Right kidney (tissue), 1 donor: ENCODE measurements at regions not wholly inside any gene's neighbourhood (a gene's known extent, or its start where the extent isn't known, plus 50 kb on each side); places are given as distances from the start of the nearest gene placed in this dataset.
"Not testable (repeated sequence)": the region's sequence is repeated elsewhere in the genome, so short reads cannot be mapped to it uniquely, and the experiment has no call there.

Experiments used
- DNase-seq: peaks from one replicate; pipeline ENCODE4 v3.0.0-alpha.2; 2016

DNA sequence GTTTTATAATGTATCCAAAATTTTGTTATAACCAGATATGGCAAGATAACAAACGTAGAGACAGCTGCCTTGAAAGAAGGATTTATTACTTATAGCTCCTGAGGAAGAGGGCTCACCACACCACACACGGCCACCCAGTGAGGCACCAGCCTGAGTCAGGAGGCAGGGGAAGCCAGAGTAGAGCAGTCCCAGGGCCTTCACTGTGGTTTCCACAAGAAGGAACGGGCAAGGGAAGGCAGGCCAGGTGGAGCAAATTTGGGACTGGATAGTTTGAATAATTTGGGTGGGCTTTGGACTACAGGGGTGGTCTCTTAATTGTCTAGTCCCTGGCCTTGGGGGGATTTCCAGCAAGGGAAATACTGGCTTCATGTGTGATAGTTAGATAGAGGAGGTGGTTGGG is 72.5 kb downstream of the RRAGC start:
- DNase-seq, result no peak

DNA sequence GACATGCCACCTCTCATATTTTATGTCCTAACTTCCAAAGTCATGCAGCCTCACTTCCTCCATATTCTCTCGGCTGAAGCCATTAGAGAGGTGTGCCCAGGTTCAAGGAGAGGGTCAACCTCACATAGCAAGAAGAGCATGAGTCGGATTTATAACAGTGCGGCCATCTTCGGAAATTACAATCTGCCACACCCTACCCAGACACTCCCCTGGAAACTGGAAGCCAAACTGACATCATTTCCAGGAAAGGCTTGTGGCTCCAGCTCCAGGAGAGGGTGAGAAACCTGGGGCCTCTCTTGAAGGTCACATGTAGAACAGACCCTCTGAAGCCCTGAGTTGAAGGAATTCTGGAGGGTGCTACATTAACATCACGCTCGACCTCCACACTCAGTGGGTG is 73.5 kb downstream of the RRAGC start:
- no peak for DNase-seq

DNA sequence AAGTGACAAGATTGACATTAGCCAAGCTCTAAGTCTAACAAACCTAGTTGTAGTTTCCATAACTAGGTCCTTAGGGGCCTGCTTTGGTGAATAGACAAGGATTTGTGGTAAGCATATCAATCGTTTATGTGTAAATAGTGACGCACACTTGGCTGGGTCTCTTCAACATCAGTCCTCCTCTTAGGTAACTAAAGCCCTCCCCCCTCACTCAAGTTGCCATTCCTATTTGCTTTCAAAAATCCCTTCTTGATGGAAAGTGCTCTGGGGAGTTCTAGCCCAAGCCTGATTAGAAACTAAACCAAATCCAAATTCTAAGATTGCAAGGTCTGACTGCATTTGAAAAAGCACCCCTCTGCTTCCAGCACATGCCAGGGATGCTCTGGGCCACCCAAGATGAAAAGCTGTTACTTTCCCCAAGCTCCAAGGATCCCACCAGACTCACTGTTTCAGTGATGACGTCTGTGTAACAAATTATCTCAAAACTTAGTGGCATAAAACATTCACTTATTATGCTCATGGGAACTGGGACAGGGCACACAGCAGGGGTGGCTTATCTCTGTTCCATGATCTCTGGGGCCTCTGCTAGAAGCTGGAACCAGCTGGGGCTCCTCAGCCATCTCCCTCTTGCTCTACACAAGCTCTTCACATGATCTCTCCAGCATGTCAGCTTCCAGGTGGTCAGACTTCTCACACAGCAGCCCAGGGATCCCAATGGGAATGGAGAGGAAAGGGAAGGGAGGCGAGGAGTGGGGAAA is 74.1 kb downstream of the RRAGC start:
- no peak for DNase-seq

DNA sequence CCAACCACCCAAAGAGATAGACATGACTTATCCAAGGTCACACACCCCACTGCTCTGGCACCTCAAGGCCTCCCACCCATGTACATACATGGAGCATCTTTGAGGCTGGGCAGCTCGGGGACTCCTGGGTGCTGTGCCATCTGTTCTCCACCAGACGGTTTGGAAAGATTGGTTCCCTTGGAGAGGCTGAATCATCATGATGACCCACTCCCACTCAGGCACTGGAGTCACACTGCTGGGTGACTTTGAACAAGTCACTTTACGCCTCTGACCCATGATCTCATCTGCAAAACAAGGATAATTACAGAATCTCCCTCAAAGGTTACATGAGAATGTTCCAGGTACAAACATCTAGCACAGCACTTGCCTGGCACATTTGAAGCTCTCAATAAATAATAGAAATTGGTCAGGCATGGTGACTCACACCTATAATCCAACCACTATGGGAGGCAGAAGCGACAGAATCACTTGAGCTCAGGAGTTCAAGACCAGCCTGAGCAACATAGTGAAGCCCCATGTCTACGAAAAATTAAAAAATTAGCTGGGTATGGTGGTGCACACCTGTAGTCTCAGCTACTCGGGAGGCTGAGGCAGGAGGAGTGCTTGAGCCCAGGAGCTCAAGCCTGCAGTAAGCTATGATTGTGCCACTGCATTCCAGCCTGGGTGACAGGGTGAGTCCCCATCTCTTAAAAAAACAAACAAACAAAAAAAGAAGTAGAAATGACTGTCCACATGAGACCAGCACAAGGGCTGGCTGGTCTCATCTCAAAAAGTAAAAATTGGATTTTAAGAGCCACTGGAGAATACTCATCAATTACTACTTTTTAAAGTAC is 74.9 kb downstream of the RRAGC start:
- DNase-seq, result no peak

DNA sequence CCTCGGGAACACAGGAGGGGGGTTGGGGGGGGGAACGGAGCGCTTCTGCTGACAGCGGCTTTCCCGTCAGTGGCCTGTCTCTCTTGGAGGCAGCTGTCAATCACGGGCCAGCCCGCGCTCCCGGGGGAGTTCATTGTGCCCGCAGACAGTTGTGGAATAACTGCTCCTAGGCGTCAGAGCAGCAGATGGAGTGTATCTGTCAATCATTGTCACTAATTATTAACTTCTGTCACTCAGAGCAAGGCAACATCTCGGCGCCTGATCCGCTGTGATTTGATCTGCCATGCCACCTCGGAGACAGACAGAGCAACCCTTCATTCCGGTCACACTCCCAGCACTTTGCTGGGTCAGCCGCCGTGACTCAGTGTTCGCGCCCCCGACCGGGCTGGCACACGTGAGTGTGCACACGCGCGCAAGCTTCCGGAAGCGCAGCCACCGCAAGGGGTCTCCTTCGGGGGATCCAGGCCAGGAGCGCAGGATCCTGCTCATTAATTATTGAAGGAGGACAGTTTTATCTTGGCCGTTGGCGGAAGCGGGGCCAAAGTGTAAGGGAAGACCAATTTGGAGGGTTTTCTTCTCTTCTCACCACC is 75.8 kb downstream of the RRAGC start:
- peak; percentile 50 for DNase-seq

DNA sequence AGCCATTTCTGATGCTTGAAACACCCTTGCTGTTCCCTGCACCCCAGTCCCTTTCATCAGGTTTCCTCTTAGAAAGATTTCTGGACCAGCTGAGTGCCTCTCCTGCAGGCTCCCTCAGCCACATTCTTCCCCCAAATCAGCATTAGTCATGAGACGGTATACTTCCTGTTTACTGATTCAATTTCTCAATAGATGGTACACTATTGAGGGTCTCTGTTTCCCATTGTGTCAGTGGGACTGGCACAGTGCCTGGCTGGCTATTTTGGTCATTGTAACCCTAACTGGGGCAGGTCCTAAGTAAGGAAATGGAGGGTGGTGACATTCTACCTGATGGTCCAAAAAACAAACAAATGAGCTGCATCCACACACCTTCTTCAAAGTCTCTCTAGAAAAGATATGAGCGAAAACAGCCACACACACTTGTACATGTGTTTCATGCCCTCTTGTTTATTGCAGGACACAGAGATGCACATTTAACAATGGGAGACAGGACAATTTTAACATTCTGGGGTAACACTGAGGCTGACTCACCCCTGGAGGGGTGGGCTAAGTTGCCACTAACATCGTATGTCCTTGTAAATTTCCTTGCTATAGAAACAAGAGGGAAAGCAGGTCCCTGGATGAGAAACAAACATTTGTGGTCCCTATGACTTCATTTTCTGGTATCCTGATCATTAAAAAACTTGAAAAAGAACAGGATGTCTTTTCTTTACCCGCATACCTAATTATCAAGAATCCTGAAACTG is 77.5 kb downstream of the RRAGC start:
- no peak for DNase-seq

DNA sequence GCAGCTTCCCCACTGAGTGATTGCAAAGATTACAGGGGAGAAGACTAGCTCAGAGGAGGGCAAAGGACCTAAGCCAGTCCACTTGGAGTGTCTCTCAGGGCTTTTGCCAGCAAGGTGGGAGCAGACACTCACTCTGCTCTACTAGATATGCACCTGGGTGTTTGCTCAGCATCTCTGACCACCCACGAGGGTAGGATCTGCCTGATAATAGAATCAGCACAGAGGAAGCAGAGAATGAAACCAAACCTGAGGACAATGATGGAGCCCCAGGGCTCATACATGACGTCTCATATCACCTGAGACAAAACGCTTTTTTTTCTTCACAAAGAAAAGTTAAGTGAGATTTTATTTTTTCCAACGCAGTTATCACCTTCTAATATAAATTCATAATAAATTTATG is 79.4 kb downstream of the RRAGC start:
- no peak for DNase-seq

DNA sequence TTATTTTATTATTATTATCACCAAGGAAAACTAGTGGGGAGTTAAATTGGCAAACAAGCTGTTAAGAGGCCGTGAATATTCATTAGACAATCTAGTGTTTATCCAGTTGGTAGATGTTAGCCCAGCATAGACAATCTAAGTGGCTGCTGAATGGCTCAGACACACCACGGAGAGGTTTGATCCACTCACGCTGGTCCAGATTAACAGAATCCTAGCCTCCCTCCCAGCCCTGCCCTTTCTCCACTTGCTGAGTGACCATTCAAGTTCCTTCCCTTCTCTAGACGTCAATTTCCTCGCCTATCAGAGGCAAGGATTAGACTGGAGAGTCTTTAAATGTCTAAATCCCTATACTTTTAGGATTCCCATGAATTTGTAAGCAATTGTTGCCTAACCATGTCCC is 80.1 kb downstream of the RRAGC start:
- no peak for DNase-seq

DNA sequence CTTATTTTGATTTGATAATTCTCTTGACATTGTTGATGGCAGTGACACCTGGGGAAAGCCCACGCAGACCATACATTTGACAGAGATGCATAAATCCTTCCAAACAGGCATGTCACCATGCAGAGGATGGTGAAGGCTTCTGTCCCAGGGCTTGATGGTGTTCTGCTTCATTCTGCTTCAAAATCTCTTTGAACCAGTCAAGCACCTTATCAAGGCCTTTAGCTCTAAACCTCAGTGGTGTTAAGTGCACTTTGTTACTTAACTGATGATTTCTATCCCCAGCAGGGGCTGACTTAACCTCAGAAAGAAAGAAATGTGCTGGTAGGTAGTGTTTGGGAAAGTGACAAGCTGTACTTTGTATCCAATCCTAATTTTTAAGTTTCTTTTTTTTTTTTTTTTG is 81.1 kb downstream of the RRAGC start:
- no peak for DNase-seq

DNA sequence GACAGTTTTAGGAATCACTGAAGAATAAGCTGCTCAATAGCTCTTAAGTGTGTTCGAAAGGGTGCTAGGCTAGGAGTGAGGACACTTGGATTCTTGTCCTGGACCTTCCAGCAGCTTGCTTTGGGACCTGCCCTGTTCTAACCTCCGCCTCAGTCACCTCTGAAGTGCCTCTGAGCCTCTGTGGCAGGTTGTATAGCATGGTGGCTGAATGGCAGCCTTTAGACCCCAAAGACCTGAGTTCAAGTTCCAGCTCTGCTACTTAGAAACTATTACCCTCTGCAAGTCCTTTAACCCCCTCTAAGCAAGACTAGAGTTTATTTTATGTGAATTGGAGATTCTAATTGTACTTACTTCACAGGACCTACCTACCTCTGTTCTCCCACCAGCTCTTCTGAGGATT is 81.5 kb downstream of the RRAGC start:
- DNase-seq, result no peak

DNA sequence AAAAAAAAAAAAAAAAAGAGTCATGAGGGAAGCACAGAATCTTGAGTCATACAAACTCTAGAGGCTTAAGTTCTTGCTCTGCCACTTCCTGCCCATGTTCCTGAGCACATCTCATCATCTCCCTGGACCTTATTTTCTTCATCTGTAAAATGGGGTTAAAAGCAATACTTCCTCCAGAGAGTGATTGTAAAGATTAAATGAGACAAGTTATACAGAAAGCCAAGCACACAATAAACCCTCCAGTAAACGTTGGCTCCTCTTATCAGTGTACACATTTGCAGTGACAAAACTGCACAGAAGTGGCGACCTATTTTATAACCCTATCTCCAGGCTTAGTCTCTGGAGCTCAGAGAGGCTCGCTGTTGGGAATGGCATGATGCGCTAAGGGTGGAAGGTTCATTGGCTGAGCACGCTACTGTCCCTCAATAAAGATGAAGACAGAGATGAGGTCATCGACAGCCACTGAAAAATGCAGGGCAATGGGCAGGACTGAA is 82.1 kb downstream of the RRAGC start:
- DNase-seq, result no peak

DNA sequence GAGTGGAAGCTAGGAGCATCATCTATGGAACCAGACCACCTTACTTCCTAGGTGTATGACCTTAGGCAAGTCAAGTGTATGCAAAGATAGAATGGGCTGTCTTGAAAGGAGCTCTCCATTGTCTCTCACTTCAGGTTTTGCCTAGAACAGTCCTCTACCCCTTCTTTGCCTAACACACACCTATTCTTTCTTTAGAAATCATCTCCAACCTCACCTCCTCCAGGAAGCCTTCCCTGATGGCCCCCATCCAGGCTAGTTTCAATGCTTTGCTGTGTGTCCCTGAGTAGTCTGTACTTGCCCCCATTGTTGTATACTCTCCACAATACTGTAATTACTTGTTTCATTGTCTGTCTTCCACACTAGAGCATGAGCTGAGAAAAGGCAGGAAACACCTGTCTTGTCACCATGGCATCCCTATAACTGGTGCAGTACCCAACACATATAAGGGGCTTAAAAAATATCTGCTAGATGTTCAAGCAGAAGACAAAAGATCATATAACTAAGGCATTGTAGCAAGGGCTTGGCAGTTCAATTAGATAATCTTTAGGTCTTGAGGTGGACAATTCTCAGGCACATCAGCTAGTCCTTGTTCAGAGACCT is 83.0 kb downstream of the RRAGC start:
- no peak for DNase-seq

DNA sequence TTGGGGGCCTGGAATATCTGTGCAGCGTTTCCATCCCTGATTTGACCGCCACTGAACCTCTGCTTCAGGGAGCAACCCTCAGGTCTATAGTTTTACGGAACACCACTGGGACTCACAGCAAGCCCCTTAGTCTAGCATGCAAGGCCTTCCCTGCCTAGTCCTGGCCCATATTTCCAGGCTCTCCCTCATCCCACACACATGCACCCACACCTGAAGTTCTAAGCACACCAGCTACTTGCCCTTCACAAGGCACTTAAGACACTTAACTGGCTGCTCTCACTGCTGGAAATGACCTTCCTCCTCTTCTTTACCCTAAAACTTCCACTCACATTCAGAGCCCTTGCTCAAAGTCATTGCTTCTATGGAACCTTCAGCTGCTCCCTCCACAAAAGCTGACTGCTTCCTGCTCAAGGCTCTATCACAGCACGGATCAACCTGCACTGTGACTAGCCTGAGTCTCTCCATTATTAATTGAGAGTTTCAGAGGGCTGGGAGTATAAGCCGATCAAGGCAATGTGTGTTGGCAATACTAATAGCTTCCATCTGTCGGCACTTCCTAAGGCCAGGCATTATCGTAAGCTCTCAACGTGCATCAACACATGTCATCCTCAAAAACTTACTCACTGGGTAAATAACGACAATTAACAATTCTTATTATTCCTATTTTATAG is 84.3 kb downstream of the RRAGC start:
- no peak for DNase-seq

DNA sequence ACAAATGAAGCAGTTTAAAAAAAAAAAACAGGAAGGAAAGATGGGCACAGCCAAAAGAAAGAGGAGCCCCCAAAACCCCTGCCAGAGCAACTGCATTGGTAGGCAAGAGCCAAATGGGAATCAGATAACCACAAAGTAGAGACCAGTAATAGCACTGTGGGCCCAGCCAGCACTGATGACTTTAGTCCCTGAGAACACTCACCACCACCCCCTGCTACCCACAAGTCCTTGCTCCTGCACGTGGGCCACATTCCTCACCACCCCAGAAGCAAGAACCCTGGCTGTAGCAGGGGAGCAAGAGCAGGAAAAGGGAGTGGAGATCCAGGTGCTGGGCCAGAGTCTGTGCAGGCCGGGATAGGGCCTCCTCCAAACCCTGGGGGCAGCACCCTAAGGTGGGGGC is 86.1 kb downstream of the RRAGC start:
- no peak for DNase-seq

DNA sequence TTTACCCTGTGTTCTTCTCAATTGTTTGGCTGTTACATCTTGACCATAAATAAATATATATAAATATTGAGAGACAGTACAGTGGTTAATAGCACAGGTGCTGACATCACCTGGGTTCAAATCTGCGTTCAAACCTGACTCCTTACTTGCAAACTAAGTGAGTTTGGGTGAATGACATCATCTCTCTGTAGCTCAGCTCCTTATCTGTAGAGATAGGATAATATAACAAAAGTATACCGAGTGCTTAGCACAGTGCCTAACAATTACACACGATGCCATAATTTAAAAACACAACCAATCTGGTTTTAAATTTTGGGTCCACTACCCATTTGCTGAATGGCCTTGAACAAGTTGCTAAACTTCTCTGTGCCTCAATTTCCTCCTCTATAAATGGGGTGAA is 86.6 kb downstream of the RRAGC start:
- no peak for DNase-seq

DNA sequence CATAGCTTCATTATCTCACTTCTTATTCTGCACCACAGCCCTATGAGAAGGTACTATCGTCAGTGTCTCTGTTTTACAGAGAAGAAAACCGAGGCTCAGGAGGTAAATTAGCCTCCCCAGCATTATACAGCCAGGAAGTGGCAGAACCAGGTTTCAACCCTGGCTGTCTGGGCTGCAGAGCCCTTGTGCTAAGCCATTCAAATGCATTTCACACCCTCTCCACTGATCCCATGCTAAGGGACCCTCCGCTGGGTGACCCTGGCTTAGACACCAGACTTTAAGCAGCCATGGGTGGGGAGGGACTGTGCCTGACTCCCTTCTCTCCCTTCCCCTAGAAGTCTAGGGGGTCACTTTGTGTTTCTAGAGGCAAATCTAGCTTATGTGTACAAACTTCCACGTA is 87.5 kb downstream of the RRAGC start:
- no peak for DNase-seq

DNA sequence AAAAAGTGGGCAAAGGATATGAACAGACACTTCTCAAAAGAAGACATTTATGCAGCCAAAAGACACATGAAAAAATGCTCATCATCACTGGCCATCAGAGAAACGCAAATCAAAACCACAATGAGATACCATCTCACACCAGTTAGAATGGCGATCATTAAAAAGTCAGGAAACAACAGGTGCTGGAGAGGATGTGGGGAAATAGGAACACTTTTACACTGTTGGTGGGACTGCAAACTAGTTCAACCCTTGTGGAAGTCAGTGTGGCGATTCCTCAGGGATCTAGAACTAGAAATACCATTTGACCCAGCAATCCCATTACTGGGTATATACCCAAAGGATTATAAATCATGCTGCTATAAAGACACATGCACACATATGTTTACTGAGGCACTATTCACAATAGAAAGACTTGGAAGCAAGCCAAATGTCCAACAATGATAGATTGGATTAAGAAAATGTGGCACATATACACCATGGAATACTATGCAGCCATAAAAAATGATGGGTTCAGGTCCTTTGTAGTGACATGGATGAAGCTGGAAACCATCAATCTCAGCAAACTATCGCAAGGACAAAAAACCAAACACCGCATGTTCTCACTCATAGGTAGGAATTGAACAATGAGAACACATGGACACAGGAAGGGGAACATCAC is 88.9 kb downstream of the RRAGC start:
- DNase-seq, result not testable (repeated sequence)

DNA sequence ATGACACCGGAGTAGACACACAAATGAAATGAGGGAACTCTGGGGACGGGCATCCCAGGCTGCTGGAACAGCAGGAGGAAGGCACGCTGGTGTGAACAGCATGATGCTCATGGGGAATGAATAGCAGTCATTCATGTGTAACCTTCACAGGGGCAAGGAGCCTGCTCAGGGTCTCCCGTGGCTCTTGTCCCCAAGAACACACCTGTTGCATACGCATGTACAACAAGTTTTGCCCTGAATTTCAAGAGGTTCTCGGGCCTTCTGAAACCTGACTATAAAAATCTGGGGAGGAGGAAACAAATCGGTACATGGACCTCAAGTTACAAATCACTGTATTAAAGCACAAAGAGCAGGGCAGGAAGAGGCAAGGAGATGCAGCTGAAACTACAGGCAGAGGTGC is 93.4 kb downstream of the RRAGC start:
- DNase-seq, result no peak

DNA sequence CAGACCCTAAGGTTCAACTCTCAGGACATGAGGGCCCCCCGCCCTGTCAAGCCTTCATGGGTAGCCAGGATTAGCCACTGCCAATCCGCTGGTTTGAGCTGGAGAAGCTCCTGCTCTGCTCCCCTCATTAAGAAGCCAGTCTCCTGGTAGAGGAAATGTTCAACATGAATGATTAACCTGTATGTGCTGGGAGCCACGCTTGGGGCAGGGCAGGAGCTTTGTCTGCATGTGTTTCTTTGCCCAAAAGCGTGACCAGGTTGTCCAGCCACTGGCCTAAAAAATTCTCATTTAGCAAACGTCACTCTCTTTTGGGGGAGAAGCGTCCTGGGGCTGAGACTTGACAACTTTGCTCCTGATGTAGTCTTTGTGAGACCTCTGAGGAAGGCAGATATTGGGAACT is 96.5 kb downstream of the RRAGC start:
- no peak for DNase-seq

DNA sequence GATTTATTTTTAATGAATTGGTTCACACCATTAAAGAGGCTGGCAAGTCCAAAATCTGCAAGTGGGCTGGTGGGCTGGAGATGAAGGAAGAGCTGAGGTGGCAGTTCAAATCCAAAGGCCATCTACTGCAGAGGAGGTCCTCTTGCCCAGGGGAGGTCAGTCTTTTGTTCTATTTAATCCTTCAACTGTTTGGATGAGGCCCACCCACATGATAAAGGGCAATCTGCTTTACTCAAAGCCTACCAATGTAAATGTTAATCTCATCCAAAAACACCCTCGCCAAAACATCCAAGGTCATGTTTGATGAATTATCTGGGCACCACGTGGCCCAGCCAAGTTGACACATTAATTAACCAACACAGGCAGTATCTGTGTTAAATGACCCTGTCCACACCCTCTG is 99.0 kb downstream of the RRAGC start:
- DNase-seq, result no peak

DNA sequence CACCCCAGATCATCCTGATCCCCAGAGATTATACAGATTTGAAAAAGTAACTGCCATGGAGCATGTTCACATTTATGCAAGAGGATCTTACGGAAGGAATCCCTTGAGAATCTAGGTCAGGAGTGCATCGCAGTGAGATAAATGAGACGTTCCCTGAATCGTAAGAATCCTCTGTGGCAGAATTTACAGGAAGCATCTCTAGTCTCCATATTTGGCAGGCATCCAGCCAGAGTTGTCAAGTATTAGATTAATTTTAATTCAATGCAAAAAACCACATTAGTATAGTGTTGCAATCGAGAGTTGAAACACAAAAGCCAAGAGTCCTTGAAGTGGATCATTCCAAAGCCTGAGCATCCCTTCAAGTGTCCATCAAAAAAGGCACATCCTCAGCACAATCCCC is 100.8 kb downstream of the RRAGC start:
- no peak for DNase-seq
